GM23248 (cell line): ENCODE measurements at regions not wholly inside any gene's neighbourhood (a gene's known extent, or its start where the extent isn't known, plus 50 kb on each side); places are given as distances from the start of the nearest gene placed in this dataset.

Experiments used
- DNase-seq: peaks from one replicate; pipeline ENCODE4 v3.0.0-alpha.2; 2015
- H2AFZ ChIP-seq: fragments of 200-600 bp; sonication (generic); 2 replicates; pipeline ENCODE4 v1.6.1; 2016; ENCODE audit warnings: antibody characterized with exemption
- H3F3A ChIP-seq: fragments of 200-600 bp; sonication (generic); 2 replicates; pipeline ENCODE4 v1.6.1; 2016; ENCODE audit warnings: mild to moderate bottlenecking, antibody characterized with exemption, mixed run types; ENCODE audit not compliant: insufficient read depth
- H3K27ac ChIP-seq: fragments of 200-600 bp; sonication (generic); 2 replicates; pipeline ENCODE4 v1.5.1; 2016; ENCODE audit warnings: mild to moderate bottlenecking
- H3K27me3 ChIP-seq: fragments of 200-600 bp; sonication (generic); replicated peaks from 2 replicates; pipeline ENCODE4 v1.6.1; 2016; ENCODE audit warnings: mild to moderate bottlenecking; ENCODE audit not compliant: insufficient read depth
- H3K36me3 ChIP-seq: fragments of 200-600 bp; sonication (generic); 2 replicates; pipeline ENCODE4 v1.6.1; 2016; ENCODE audit warnings: low read depth, mild to moderate bottlenecking
- H3K4me1 ChIP-seq: fragments of 200-600 bp; sonication (generic); 2 replicates; pipeline ENCODE4 v1.6.1; 2016; ENCODE audit warnings: mild to moderate bottlenecking; ENCODE audit not compliant: insufficient read depth
- H3K4me2 ChIP-seq: fragments of 200-600 bp; sonication (generic); one replicate; pipeline ENCODE4 v1.6.1; 2016; ENCODE audit warnings: mild to moderate bottlenecking; ENCODE audit not compliant: unreplicated experiment
- H3K4me3 ChIP-seq: fragments of 200-600 bp; sonication (generic); 2 replicates; pipeline ENCODE4 v1.5.1; 2016; ENCODE audit warnings: mild to moderate bottlenecking
- H3K79me2 ChIP-seq: fragments of 200-600 bp; sonication (generic); 2 replicates; pipeline ENCODE4 v1.6.1; 2016; ENCODE audit warnings: mild to moderate bottlenecking; ENCODE audit not compliant: insufficient read depth
- H3K9ac ChIP-seq: fragments of 200-600 bp; sonication (generic); 2 replicates; pipeline ENCODE4 v1.6.1; 2016; ENCODE audit warnings: mild to moderate bottlenecking
- H3K9me2 ChIP-seq: fragments of 200-600 bp; sonication (generic); 2 replicates; pipeline ENCODE4 v1.6.1; 2016; ENCODE audit warnings: mixed run types, mild to moderate bottlenecking, moderate library complexity; ENCODE audit not compliant: insufficient read depth
- H3K9me3 ChIP-seq: fragments of 200-600 bp; sonication (generic); one replicate; pipeline ENCODE4 v1.6.1; 2017; ENCODE audit warnings: low read depth
- H4K20me1 ChIP-seq: fragments of 200-600 bp; sonication (generic); 2 replicates; pipeline ENCODE4 v1.6.0; 2016; ENCODE audit not compliant: insufficient read depth
- EZH2 ChIP-seq: fragments of 200-600 bp; sonication (generic); IDR thresholded peaks from 2 replicates; pipeline ENCODE4 v1.6.1; 2018; ENCODE audit warnings: antibody characterized with exemption, mild to moderate bottlenecking; ENCODE audit not compliant: insufficient read depth, poor library complexity, severe bottlenecking
- EZH2phosphoT487 ChIP-seq: fragments of 200-600 bp; sonication (generic); IDR thresholded peaks from 2 replicates; pipeline ENCODE4 v1.6.1; 2018; ENCODE audit warnings: antibody characterized with exemption, moderate library complexity, mild to moderate bottlenecking, low read depth; ENCODE audit not compliant: insufficient read depth
- WGBS, 2 experiments: methylation state at CpG; one replicate each; pipeline ENCODE4 v1.1.6; 2015 to 2017; ENCODE audit warnings: low lambda C conversion rate in 2 of 2, low coverage in 1 of 2; ENCODE audit errors: missing lambda C conversion rate in 2 of 2; 5-methylcytosine and 5-hydroxymethylcytosine counted together
- in situ Hi-C: fragments of 300-500 bp; cut with MboI; formaldehyde crosslinking; loops from 2 replicates; pipeline ENCODE4 v1.15.0; 2020

- TF ChIP-seq EZH2phosphoT487 (no peak), EZH2 (no peak)
- WGBS, 2 experiments: 52 to 61% methylated on average over 3 of the region's 3 CpGs
- Histone ChIP-seq H3K27me3 (peaks cover 65% of the 10 kb centered on the region), H3K9me2 (no peaks in the 10 kb centered on the region), H2AFZ (no peak overlapping the region), H3K27ac (no peak overlapping the region), H3F3A (no peaks in the 10 kb centered on the region), H3K36me3 (no peaks in the 10 kb centered on the region), H3K9me3 (no peaks in the 10 kb centered on the region), H4K20me1 (no peaks in the 10 kb centered on the region), H3K4me3 (no peak overlapping the region), H3K4me2 (no peak overlapping the region), H3K9ac (no peak overlapping the region), H3K79me2 (no peaks in the 10 kb centered on the region), H3K4me1 (no peaks in the 10 kb centered on the region)
- no peak for DNase-seq
- in situ Hi-C loops: no loop called here
Measured at GRCh38 chr1:204736836-204737235, 51.3 kb upstream of the LRRN2 start.

DNA sequence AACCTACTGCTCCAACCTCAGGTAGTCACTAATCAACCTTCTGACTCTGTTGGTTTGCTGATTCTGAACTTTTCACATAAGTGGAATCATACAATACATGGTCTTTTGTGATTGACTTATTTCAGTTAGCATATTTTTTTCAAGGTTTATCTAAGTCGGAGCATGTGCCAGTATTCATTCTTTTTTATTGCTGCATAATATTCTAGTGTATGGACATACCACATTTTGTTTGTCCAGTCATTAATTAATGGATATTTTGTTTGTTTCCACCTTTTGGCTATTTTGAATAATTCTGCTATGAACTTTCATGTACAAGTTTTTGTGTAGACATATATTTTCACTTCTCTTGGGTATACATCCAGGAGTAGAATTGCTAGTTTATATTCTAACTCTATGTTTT lies 53.0 kb upstream of the LRRN2 start:
- H3F3A ChIP-seq: no peaks in the 10 kb centered on the region
- no peaks in the 10 kb centered on the region for H3K36me3 ChIP-seq
- H3K27me3 ChIP-seq: peaks cover 63% of the 10 kb centered on the region
- no peaks in the 10 kb centered on the region for H3K9me3 ChIP-seq
- no peaks in the 10 kb centered on the region for H3K79me2 ChIP-seq
- no peaks in the 10 kb centered on the region for H4K20me1 ChIP-seq
- no peaks in the 10 kb centered on the region for H3K4me1 ChIP-seq
- H3K9me2 ChIP-seq: no peaks in the 10 kb centered on the region
- no peak overlapping the region for H3K4me3 ChIP-seq
- TF ChIP-seq EZH2phosphoT487 (no peak), EZH2 (no peak)
- no peak overlapping the region for H3K27ac ChIP-seq
- in situ Hi-C loops: no loop called here
- no peak overlapping the region for H2AFZ ChIP-seq
- no peak for DNase-seq
- no peak overlapping the region for H3K4me2 ChIP-seq
- H3K9ac ChIP-seq: no peak overlapping the region
- WGBS, 2 experiments: 29 to 37% methylated on average over 1 of the region's 1 CpG

DNA sequence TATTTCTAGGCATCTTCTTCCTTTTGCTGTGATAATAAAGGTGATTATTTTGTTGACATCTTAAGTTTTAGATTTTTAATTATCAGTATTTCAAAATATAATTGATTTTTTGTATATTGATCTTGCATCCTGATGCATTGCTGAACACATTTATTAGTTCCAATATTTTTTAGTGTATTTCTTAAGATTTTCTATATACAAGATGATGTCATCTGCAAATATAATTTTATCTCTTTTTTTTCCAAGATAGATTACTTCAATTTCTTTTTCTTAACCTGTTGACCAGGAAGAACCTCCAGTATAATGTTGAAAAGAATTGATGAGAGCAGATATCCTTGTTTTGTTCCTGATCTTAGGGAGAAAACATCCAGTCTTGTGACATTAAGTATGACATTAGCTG lies 54.8 kb upstream of the LRRN2 start:
- H3K9ac ChIP-seq: no peak overlapping the region
- no peak overlapping the region for H3K4me2 ChIP-seq
- no peaks in the 10 kb centered on the region for H3K4me1 ChIP-seq
- H3K4me3 ChIP-seq: no peak overlapping the region
- in situ Hi-C loops: no loop called here
- no peaks in the 10 kb centered on the region for H3K36me3 ChIP-seq
- no peak overlapping the region for H2AFZ ChIP-seq
- no peak for DNase-seq
- no peaks in the 10 kb centered on the region for H3K79me2 ChIP-seq
- no peak for TF ChIP-seq EZH2phosphoT487
- TF ChIP-seq EZH2: no peak
- H4K20me1 ChIP-seq: no peaks in the 10 kb centered on the region
- H3K27me3 ChIP-seq: peaks cover 60% of the 10 kb centered on the region
- H3K9me3 ChIP-seq: no peaks in the 10 kb centered on the region
- H3K9me2 ChIP-seq: no peaks in the 10 kb centered on the region
- H3K27ac ChIP-seq: no peak overlapping the region
- H3F3A ChIP-seq: no peaks in the 10 kb centered on the region

DNA sequence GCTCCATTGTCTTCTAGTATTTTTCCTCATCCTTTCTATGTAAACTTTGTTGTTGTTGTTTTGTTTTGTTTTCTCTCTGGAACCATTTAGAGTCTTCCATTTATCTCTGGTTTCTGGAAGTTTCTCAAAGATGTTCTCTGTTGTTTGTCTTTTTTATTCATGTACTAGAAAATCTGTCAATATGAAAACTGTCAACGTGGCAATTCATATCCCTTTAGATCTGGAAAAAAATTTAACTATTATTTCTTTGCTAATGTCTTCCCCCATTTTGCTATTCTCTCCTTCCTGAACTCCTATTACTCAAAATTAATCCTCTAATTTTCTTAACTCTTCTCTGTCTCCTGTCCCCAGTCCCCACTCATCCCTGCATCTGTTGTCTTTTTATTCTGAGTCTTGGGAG lies 55.9 kb upstream of the LRRN2 start:
- H3K4me2 ChIP-seq: no peak overlapping the region
- no peak overlapping the region for H3K9ac ChIP-seq
- H3K4me3 ChIP-seq: no peak overlapping the region
- H3K27ac ChIP-seq: no peak overlapping the region
- H3F3A ChIP-seq: no peaks in the 10 kb centered on the region
- peaks cover 49% of the 10 kb centered on the region for H3K27me3 ChIP-seq
- H3K9me2 ChIP-seq: no peaks in the 10 kb centered on the region
- no peaks in the 10 kb centered on the region for H3K79me2 ChIP-seq
- H3K9me3 ChIP-seq: no peaks in the 10 kb centered on the region
- no peaks in the 10 kb centered on the region for H4K20me1 ChIP-seq
- no peaks in the 10 kb centered on the region for H3K36me3 ChIP-seq
- in situ Hi-C loops: no loop called here
- no peak for DNase-seq
- no peak overlapping the region for H2AFZ ChIP-seq
- TF ChIP-seq EZH2phosphoT487: no peak
- no peak for TF ChIP-seq EZH2
- 3 to 15% methylated on average over 1 of the region's 1 CpG for WGBS, 2 experiments
- no peaks in the 10 kb centered on the region for H3K4me1 ChIP-seq

DNA sequence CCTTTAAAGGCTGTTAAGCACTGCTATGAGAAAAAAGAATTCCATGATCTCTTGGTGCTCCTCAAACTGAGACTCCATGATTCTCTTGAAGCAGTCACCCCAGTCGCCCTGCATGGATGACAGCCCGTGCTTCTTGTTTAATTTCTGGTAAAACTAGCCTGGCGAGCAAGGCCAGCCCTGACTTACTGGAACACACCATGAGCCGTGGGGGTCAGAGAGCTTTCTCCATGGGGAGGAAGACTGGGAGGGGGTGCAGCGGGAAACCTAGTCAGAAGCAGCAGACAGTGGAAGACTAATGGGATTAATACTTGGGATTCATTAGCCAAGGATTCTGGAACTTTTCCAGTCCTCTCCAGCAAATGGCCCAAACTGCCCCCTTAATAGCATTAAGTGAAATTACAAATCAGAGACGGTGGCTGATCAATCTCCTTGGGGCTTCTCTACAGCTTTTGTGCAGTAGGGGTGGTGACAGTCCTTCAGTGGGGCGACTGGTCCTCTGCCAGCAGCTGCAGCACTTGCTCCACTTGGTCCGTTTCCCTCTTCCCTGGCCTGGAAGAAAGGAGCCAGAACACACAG lies 57.2 kb upstream of the LRRN2 start:
- H3K36me3 ChIP-seq: no peaks in the 10 kb centered on the region
- H3K4me1 ChIP-seq: no peaks in the 10 kb centered on the region
- no peaks in the 10 kb centered on the region for H4K20me1 ChIP-seq
- H3K27ac ChIP-seq: no peak overlapping the region
- H3K9me2 ChIP-seq: no peaks in the 10 kb centered on the region
- H3K4me3 ChIP-seq: no peak overlapping the region
- WGBS, 2 experiments: 34 to 42% methylated on average over 8 of the region's 8 CpGs
- H3K27me3 ChIP-seq: peaks cover 37% of the 10 kb centered on the region
- H3F3A ChIP-seq: no peaks in the 10 kb centered on the region
- H3K9me3 ChIP-seq: no peaks in the 10 kb centered on the region
- DNase-seq: no peak
- no peak overlapping the region for H3K4me2 ChIP-seq
- H3K9ac ChIP-seq: no peak overlapping the region
- TF ChIP-seq EZH2 (no peak), EZH2phosphoT487 (no peak)
- H2AFZ ChIP-seq: no peak overlapping the region
- H3K79me2 ChIP-seq: no peaks in the 10 kb centered on the region
- in situ Hi-C loops: no loop called here
